ENCODE measurements at regions not wholly inside any gene's neighbourhood (a gene's known extent, or its start where the extent isn't known, plus 50 kb on each side); places are given as distances from the start of the nearest gene placed in this dataset.

- Histone ChIP-seq H3K9me3 (no peaks in the 10 kb centered on the region), H3K36me3 (ENCODE audit: insufficient read depth in 1 of 2, low read depth in 1 of 2) (no peaks in the 10 kb centered on the region), H3K27ac (no peak overlapping the region), H3K4me1 (peaks cover 16% of the 10 kb centered on the region), H3K27me3 (ENCODE audit: insufficient read depth in 3 of 3, low read length in 2 of 3) (no peaks in the 10 kb centered on the region), H3K4me3 (no peak overlapping the region)
- no peak for TF ChIP-seq CTCF (IDR thresholded peaks at IDR 0.05)
- no peak for DNase-seq
- no peak for ATAC-seq
- intact Hi-C loops (cut with DNase I), result no loop called here
- WGBS, 3 donors, result 93% methylated on average over 5 of the region's 5 CpGs
These were observed 339.3 kb downstream of the BRINP1 start for GRCh38 chr9:119029886-119030285.

GRCh38 chr9:119033596-119033995 is 335.6 kb downstream of the BRINP1 start:
- 34 to 66% (median 41%) methylated on average over 3 of the region's 3 CpGs for WGBS, 3 donors
- intact Hi-C loops (cut with DNase I), result no loop called here
- no peaks in the 10 kb centered on the region for H3K27me3 ChIP-seq (ENCODE audit: insufficient read depth in 3 of 3, low read length in 2 of 3)

DNA sequence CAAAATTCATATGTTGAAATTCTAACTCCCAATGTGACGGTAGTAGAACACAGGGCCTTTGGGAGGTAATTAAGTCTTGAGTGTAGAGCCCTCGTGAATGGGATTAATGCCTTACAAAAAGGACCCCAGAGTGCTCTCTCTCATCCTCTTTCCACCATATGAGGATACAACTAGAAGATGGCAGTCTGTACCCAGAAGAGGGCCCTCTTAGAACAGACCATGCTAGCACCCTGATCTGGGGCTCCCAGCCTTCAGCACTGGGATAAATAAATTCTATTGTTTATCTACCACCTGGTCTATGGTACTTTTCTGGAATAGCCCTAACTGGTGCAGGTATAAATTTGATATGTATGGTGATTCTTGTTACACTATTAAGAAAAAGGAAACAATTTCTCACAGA is 332.3 kb downstream of the BRINP1 start:
- TF ChIP-seq CTCF (IDR thresholded peaks at IDR 0.05), result no peak
- DNase-seq, result no peak
- H3K9me3 ChIP-seq, result no peaks in the 10 kb centered on the region
- H3K27ac ChIP-seq, result no peak overlapping the region
- WGBS, 3 donors, result 75 to 78% (median 76%) methylated on average over 2 of the region's 2 CpGs
- no peak for ATAC-seq
- intact Hi-C loops (cut with DNase I), result no loop called here
- no peaks in the 10 kb centered on the region for H3K36me3 ChIP-seq (ENCODE audit: insufficient read depth in 1 of 2, low read depth in 1 of 2)
- H3K4me3 ChIP-seq, result no peak overlapping the region
- H3K4me1 ChIP-seq, result no peaks in the 10 kb centered on the region
- no peaks in the 10 kb centered on the region for H3K27me3 ChIP-seq (ENCODE audit: insufficient read depth in 3 of 3, low read length in 2 of 3)

More at GRCh38 chr9:119033596-119033995, 335.6 kb downstream of the BRINP1 start:
- TF ChIP-seq CTCF (IDR thresholded peaks at IDR 0.05), result no peak
- DNase-seq, result no peak
- no peaks in the 10 kb centered on the region for H3K4me1 ChIP-seq
- no peaks in the 10 kb centered on the region for H3K9me3 ChIP-seq
- no peak for ATAC-seq
- H3K27ac ChIP-seq, result no peak overlapping the region
- no peaks in the 10 kb centered on the region for H3K36me3 ChIP-seq (ENCODE audit: insufficient read depth in 1 of 2, low read depth in 1 of 2)
- no peak overlapping the region for H3K4me3 ChIP-seq

DNA sequence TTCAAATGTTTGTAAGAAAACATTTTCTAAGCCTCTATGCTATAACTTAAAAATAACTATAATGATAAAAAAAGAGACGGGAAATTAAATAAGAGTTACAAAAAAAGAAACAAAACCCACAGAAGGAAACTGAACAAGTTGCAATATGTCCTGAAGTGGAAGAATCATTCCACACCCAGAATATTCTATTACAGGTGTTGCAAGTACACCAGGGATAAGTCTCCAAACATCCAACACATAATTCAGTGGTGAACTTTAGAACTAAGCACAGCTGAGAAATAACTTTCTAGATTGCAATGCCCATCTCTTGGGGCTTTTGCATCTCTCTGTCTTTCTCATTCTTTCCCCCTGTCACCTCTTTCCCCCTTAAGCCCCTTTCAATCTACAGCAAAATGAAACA is 325.2 kb downstream of the BRINP1 start:
- H3K27ac ChIP-seq, result no peak overlapping the region
- ATAC-seq, result no peak
- H3K4me3 ChIP-seq, result no peak overlapping the region
- WGBS, 3 donors, result 72 to 86% (median 76%) methylated on average over 1 of the region's 1 CpG
- H3K9me3 ChIP-seq, result no peaks in the 10 kb centered on the region
- H3K4me1 ChIP-seq, result peaks cover 6% of the 10 kb centered on the region
- TF ChIP-seq CTCF (IDR thresholded peaks at IDR 0.05), result no peak
- no peaks in the 10 kb centered on the region for H3K36me3 ChIP-seq (ENCODE audit: insufficient read depth in 1 of 2, low read depth in 1 of 2)
- intact Hi-C loops (cut with DNase I), result no loop called here
- no peaks in the 10 kb centered on the region for H3K27me3 ChIP-seq (ENCODE audit: insufficient read depth in 3 of 3, low read length in 2 of 3)
- no peak for DNase-seq

GRCh38 chr9:119044806-119045205 is 324.4 kb downstream of the BRINP1 start:
- DNase-seq (no peak), ATAC-seq (peak in 1 of 4 donors; percentile 23)
- Histone ChIP-seq H3K4me3 (no peak overlapping the region), H3K27me3 (ENCODE audit: insufficient read depth in 3 of 3, low read length in 2 of 3) (no peaks in the 10 kb centered on the region), H3K36me3 (ENCODE audit: insufficient read depth in 1 of 2, low read depth in 1 of 2) (no peaks in the 10 kb centered on the region), H3K27ac (no peak overlapping the region), H3K9me3 (no peaks in the 10 kb centered on the region), H3K4me1 (peaks cover 6% of the 10 kb centered on the region)
- intact Hi-C loops (cut with DNase I), result no loop called here
- 45 to 53% (median 47%) methylated on average over 1 of the region's 1 CpG for WGBS, 3 donors
- TF ChIP-seq CTCF (IDR thresholded peaks at IDR 0.05), result no peak

Measured in psoas muscle (tissue), 7 donors.